Activated T-cell treated with anti-CD3 and anti-CD28 coated beads, Interleukin-2, amount 50 U/mL, for 48 hours (primary cell): ENCODE measurements at regions not wholly inside any gene's neighbourhood (a gene's known extent, or its start where the extent isn't known, plus 50 kb on each side); places are given as distances from the start of the nearest gene placed in this dataset.

Source experiments
- DNase-seq, 2 experiments: peaks; one replicate each; pipeline ENCODE4 v3.0.0-alpha.2; 2020

GRCh38 chr18:45505497-45506206 is 109.6 kb upstream of the SLC14A2 start:
- no peak for DNase-seq

- no peak for DNase-seq
Measured at GRCh38 chr18:45506951-45507350, 108.3 kb upstream of the SLC14A2 start.

DNA sequence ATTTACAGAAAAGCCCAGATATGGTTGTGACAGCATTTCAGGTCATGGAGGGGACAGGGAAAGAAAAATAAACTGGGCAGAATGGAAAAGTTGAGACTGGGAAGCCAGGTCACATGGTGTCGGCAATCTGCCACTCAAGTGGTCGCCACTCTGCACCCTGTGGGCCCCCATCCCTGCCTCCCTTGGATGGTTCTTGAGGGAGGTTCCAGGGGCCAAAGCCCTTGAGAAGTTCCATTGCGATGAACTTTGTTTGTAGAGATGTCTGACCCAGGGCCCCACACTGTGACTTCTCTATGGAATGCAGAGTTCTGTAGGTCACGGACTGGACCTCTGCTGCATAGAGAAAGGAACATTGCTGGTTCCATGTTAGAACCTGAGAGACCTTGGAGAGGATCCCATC is 105.7 kb upstream of the SLC14A2 start:
- no peak for DNase-seq

GRCh38 chr18:45510656-45511055 is 104.6 kb upstream of the SLC14A2 start:
- no peak for DNase-seq

- no peak for DNase-seq
Measured at GRCh38 chr18:45512363-45512953, 102.8 kb upstream of the SLC14A2 start.

DNA sequence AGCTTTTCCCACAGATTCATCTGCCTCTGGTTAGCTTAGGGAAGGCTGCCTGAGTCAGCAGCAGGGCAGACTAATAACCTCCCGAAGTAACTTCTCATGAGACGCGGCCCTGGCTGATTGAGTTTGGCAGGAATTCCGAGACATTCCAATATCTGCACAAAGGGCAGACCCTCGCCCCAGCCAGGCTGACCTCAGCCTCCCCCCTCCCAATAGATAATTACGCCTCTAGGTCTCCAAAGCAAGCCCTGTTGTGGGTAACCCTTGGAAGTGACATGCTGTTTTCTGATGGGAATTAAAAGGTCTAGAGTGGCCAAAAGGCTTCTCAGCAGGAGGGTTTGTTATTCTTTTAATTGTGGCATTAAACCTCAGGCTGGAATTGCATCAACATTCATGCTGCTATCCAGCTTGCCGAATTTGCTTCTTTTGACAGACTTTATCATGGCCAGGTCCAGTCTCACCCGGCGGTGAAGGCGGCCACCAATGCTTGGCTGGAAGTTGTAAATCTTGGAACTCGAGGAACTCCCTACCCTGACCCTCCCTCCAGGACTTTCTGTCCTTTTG is 98.0 kb upstream of the SLC14A2 start:
- DNase-seq = no peak

DNA sequence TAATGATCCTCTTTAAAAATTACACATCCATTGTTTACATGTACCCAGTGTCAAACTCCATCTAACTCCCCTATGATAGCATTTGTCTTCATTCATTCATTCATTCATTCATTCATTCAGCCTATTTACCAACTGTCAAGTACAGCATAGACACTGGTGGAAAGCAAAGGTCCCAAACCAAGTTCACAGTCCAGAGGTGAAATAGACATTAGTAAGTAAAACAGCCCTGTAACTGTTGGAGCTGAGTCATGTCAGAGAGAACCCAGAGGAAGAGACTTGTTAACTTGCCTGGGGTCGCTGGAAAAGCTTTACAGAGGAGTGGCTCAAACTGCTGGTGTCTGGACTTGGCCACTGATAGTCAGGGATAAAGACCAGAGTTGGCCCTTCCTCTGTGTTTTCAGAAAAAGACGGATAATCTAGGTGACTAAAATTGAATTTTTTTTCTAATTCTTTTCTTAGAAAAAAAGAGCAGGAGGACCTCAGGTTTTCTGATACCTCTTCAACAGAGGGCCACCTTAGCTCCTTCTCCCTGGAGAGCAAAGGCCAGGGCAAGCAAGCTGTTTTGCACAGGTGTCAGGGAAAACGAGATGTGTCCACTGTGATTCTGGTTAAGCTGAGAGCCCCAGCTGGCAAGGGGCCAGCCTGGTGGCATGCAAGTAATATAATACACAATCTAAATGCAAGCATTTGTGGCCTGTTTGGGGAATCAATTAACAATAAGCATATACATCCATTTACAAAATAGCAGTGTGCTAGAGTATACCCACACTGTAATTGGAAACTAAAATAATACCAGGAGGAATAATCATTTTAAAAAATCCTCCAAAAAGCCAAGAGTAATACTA is 96.7 kb upstream of the SLC14A2 start:
- DNase-seq = no peak

DNA sequence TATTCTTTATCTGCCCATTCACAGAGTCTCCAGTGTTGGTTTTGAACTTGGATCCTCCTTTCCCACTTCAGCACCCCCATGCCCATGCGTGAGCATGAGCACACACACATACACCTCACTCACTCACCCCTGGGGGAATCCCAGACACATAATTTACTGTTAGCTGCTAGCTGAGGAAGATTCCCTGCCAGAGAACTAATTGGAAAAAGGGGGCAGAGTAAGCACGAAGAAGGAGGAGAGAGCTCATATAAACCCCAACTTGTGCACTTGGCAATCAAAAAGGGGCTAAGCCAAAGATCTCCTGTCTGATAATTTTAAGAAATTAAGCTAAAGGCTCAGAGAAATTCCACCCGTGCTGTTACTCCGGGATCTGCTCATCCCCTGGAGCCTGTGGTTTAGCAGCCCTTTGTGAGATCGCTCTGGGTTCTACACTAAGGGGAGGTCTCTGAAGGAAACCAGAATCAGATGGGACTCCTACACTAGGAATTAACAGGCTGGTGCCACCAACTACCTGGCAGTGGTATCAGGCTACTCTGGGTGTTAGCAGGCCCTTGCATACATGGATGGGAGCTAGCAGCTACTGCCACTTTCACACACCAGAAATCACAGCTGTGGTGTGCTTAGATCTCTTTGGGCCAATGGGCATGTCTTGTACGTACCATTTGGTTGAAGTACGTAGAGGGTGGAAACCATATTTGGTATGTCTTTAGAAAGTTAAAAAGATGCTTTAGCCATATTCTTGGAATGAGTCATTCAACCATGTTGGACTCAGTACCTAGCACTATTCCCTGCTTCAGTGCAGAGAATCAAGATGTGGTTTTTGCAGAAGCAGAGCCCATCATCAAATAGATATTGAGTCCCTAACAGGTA is 95.6 kb upstream of the SLC14A2 start:
- no peak for DNase-seq

GRCh38 chr18:45521136-45521535 is 94.1 kb upstream of the SLC14A2 start:
- DNase-seq = no peak

- no peak for DNase-seq
Measured at GRCh38 chr18:45521777-45522176, 93.5 kb upstream of the SLC14A2 start.

- DNase-seq = no peak
Measured at GRCh38 chr18:45522371-45522770, 92.9 kb upstream of the SLC14A2 start.

- DNase-seq = no peak
Measured at GRCh38 chr18:45525301-45525700, 90.0 kb upstream of the SLC14A2 start.

- no peak for DNase-seq
Measured at GRCh38 chr18:45526114-45526841, 89.0 kb upstream of the SLC14A2 start.

DNA sequence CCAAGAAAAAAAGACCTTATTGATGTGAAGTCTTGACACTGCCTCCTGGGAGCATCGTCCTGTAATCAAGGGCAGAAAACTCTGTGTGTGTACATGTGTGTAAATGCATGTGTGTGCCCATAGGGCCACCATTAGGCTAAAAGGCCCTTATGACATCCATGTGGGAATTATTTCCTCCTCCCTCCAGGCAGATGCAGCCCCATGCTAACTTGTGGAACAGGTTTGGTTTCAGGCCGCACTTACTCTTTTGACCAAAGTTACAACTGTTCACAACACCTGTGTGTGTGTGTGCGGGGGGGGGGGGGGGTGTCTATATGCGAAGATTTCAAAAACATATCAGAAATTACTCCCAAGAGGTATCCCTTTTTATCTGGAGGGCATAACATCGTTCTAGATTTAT is 87.4 kb upstream of the SLC14A2 start:
- no peak for DNase-seq

- no peak for DNase-seq
Measured at GRCh38 chr18:45528712-45529336, 86.5 kb upstream of the SLC14A2 start.

- DNase-seq = no peak
Measured at GRCh38 chr18:45538444-45538843, 76.8 kb upstream of the SLC14A2 start.

- DNase-seq = no peak
Measured at GRCh38 chr18:45539491-45539891, 75.8 kb upstream of the SLC14A2 start.

DNA sequence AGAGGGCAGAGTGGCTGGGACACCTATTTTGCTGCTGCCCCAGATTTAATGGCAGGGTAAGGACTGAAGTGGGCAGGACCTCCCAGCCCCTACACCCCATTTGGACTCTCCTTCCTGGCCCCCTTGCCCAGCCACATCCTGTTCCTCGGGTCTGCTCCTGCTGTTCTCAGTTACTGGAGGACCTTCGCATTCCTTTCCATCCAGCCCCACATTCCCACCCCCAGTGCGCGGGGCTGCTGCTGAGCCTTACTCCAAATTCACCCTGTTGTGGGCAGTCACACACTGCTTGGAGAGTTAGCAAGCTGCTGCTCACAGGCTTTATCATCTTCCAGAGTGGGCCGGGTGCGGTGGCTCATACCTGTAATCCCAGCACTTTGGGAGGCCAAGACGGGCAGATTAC is 75.2 kb upstream of the SLC14A2 start:
- DNase-seq = no peak

DNA sequence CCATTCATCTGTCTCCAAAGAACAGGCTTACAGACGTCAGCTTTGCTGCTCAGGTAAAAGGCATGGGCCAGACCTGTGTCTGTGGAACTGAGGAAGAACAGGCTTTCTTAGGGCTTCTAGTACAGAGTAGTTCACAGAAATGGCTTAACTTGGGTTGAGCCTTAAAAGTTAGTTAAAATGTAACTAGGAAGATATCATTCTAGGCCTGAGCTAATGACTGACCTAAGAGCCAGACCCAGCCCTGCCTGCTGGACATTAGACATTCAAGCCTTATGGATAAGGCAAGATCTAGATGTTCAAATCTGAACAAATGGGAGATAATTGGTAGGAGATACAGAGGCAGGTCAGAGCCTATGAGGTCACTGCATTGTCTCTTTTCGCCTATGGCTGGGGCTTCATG is 73.9 kb upstream of the SLC14A2 start:
- no peak for DNase-seq

DNA sequence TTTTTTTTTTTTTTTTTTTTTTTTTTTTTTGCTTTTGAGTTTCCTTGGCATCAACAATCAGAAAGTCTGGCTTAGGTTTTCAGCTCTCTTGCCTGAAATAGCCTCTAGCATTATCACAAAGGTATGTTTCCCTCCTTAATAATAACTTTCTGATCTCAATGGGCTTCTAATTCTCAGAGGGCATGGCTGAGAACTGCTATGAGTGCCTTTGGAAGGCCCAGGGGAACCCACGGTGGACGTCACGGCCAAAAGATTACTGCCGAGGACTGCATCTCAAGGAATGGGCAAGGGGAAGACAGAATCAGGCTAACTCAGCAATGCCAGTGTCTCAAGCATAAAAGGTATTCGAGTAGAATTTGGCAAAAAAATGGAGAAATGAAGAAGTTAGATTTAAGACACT is 73.2 kb upstream of the SLC14A2 start:
- no peak for DNase-seq

DNA sequence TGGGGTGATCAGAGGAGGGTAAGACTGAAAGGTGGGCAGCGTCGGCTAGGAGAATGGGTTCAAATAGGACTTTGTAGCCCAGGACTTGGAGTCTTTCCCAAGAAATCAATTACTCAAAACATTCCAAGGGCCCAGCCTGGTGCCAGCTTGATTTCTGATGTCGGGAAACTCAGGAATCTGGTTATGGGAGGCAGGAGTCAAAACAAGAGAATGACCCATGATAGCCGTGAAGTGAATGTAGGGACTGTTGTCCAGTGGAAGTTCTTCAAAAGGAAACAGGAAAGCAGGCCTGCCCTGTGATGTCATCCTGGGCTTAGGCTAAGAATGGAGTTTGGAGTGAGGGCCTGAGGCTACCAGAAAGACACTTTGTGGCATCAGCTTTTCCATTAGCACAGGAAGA is 67.4 kb upstream of the SLC14A2 start:
- DNase-seq = no peak

DNA sequence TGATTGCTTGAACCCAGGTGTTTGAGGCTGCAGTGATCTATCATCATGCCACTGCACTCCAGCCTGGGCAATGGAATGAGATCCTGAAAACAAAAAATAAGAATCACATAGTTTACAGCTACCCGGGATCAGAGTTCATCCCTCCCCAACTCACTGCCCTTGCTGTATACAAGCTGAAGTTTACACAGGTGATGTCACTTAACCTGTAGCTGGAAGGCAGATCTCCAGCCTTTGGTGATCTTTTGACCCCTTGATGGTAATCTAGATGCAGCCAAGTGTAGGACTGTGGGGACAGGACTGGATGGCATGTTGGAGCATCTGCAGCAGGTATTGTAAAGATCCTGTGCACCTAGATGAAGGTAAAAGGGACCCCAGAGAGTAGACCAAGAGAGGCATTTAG is 66.7 kb upstream of the SLC14A2 start:
- DNase-seq = no peak
